ENCODE measurements at regions not wholly inside any gene's neighbourhood (a gene's known extent, or its start where the extent isn't known, plus 50 kb on each side); places are given as distances from the start of the nearest gene placed in this dataset.

- Histone ChIP-seq H3K9ac (ENCODE audit: insufficient read depth, low read length) (no peak overlapping the region), H3K9me3 (ENCODE audit: control insufficient read depth, insufficient read depth, low read depth, low read length) (no peaks in the 10 kb centered on the region), H3K79me2 (ENCODE audit: control insufficient read depth, insufficient read depth, low read length) (peaks cover 2% of the 10 kb centered on the region), H3K27ac (ENCODE audit: insufficient read depth, low read length) (no peak overlapping the region), H3K27me3 (ENCODE audit: control insufficient read depth, insufficient read depth, low read length) (no peaks in the 10 kb centered on the region), H2AFZ (ENCODE audit: low read length) (no peak overlapping the region), H3K36me3 (ENCODE audit: control insufficient read depth, insufficient read depth, low read length) (no peaks in the 10 kb centered on the region), H3K4me2 (ENCODE audit: extremely low read depth, insufficient read depth, low read length) (no peak overlapping the region), H3K4me3 (replicated peaks in 1 of 4; ENCODE audit: control extremely low read depth in 1 of 4, insufficient read depth in 1 of 4, low read depth in 3 of 4, low read length in 4 of 4) (no peak overlapping the region), H3K4me1 (ENCODE audit: control insufficient read depth, extremely low read depth, insufficient read depth, low read length) (no peaks in the 10 kb centered on the region), H4K20me1 (ENCODE audit: control insufficient read depth, extremely low read depth, insufficient read depth, low read length) (no peaks in the 10 kb centered on the region)
- no peak for TF ChIP-seq EZH2 (IDR thresholded peaks at IDR 0.05; ENCODE audit: low read length, missing control alignments)
- TF ChIP-seq, protein P1, sequence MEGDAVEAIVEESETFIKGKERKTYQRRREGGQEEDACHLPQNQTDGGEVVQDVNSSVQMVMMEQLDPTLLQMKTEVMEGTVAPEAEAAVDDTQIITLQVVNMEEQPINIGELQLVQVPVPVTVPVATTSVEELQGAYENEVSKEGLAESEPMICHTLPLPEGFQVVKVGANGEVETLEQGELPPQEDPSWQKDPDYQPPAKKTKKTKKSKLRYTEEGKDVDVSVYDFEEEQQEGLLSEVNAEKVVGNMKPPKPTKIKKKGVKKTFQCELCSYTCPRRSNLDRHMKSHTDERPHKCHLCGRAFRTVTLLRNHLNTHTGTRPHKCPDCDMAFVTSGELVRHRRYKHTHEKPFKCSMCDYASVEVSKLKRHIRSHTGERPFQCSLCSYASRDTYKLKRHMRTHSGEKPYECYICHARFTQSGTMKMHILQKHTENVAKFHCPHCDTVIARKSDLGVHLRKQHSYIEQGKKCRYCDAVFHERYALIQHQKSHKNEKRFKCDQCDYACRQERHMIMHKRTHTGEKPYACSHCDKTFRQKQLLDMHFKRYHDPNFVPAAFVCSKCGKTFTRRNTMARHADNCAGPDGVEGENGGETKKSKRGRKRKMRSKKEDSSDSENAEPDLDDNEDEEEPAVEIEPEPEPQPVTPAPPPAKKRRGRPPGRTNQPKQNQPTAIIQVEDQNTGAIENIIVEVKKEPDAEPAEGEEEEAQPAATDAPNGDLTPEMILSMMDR (conservative IDR thresholded peaks at IDR 0.05 in 1 of 2, IDR thresholded peaks at IDR 0.05 in 1 of 2; ENCODE audit: low read depth in 1 of 2, low read length in 2 of 2) = no peak
- DNase-seq (ENCODE audit: low read depth in 2 of 2) = no peak
Observed at GRCh38 chr3:44069276-44069675, 172.4 kb upstream of the TOPAZ1 start.

- no peaks in the 10 kb centered on the region for H3K4me1 ChIP-seq (ENCODE audit: control insufficient read depth, extremely low read depth, insufficient read depth, low read length)
- H3K9me3 ChIP-seq (ENCODE audit: control insufficient read depth, insufficient read depth, low read depth, low read length) = no peaks in the 10 kb centered on the region
- H2AFZ ChIP-seq (ENCODE audit: low read length) = no peak overlapping the region
- TF ChIP-seq EZH2 (IDR thresholded peaks at IDR 0.05; ENCODE audit: low read length, missing control alignments) = no peak
- TF ChIP-seq, protein P1 (conservative IDR thresholded peaks at IDR 0.05 in 1 of 2, IDR thresholded peaks at IDR 0.05 in 1 of 2; ENCODE audit: low read depth in 1 of 2, low read length in 2 of 2) = no peak
- H3K4me2 ChIP-seq (ENCODE audit: extremely low read depth, insufficient read depth, low read length) = no peak overlapping the region
- no peak overlapping the region for H3K4me3 ChIP-seq (replicated peaks in 1 of 4; ENCODE audit: control extremely low read depth in 1 of 4, insufficient read depth in 1 of 4, low read depth in 3 of 4, low read length in 4 of 4)
- peaks cover 2% of the 10 kb centered on the region for H3K79me2 ChIP-seq (ENCODE audit: control insufficient read depth, insufficient read depth, low read length)
- no peaks in the 10 kb centered on the region for H4K20me1 ChIP-seq (ENCODE audit: control insufficient read depth, extremely low read depth, insufficient read depth, low read length)
- no peaks in the 10 kb centered on the region for H3K36me3 ChIP-seq (ENCODE audit: control insufficient read depth, insufficient read depth, low read length)
- H3K27me3 ChIP-seq (ENCODE audit: control insufficient read depth, insufficient read depth, low read length) = no peaks in the 10 kb centered on the region
- DNase-seq (ENCODE audit: low read depth in 2 of 2) = no peak
- no peak overlapping the region for H3K9ac ChIP-seq (ENCODE audit: insufficient read depth, low read length)
- H3K27ac ChIP-seq (ENCODE audit: insufficient read depth, low read length) = no peak overlapping the region
Observed at GRCh38 chr3:44070841-44071546, 170.7 kb upstream of the TOPAZ1 start.

GRCh38 chr3:44072601-44073540 is 168.8 kb upstream of the TOPAZ1 start:
- H3K4me2 ChIP-seq (ENCODE audit: extremely low read depth, insufficient read depth, low read length) = no peak overlapping the region
- H3K9ac ChIP-seq (ENCODE audit: insufficient read depth, low read length) = no peak overlapping the region
- no peaks in the 10 kb centered on the region for H3K27me3 ChIP-seq (ENCODE audit: control insufficient read depth, insufficient read depth, low read length)
- H4K20me1 ChIP-seq (ENCODE audit: control insufficient read depth, extremely low read depth, insufficient read depth, low read length) = no peaks in the 10 kb centered on the region
- DNase-seq (ENCODE audit: low read depth in 2 of 2) = no peak
- TF ChIP-seq, protein P1 (conservative IDR thresholded peaks at IDR 0.05 in 1 of 2, IDR thresholded peaks at IDR 0.05 in 1 of 2; ENCODE audit: low read depth in 1 of 2, low read length in 2 of 2) = no peak
- no peak for TF ChIP-seq EZH2 (IDR thresholded peaks at IDR 0.05; ENCODE audit: low read length, missing control alignments)
- H3K27ac ChIP-seq (ENCODE audit: insufficient read depth, low read length) = no peak overlapping the region
- no peak overlapping the region for H3K4me3 ChIP-seq (replicated peaks in 1 of 4; ENCODE audit: control extremely low read depth in 1 of 4, insufficient read depth in 1 of 4, low read depth in 3 of 4, low read length in 4 of 4)
- no peak overlapping the region for H2AFZ ChIP-seq (ENCODE audit: low read length)
- no peaks in the 10 kb centered on the region for H3K36me3 ChIP-seq (ENCODE audit: control insufficient read depth, insufficient read depth, low read length)
- no peaks in the 10 kb centered on the region for H3K9me3 ChIP-seq (ENCODE audit: control insufficient read depth, insufficient read depth, low read depth, low read length)
- H3K79me2 ChIP-seq (ENCODE audit: control insufficient read depth, insufficient read depth, low read length) = peaks cover 2% of the 10 kb centered on the region
- H3K4me1 ChIP-seq (ENCODE audit: control insufficient read depth, extremely low read depth, insufficient read depth, low read length) = peaks cover 3% of the 10 kb centered on the region

All from fibroblast of lung (primary cell).